SH-SY5Y (cell line): ENCODE measurements at regions not wholly inside any gene's neighbourhood (a gene's known extent, or its start where the extent isn't known, plus 50 kb on each side); places are given as distances from the start of the nearest gene placed in this dataset.

Experiments
- GATA2 ChIP-seq: IDR thresholded peaks from 2 replicates; pipeline ENCODE4 v1.6.1; 2011; ENCODE audit warnings: mild to moderate bottlenecking, low read depth, low read length
- GATA3 ChIP-seq: IDR thresholded peaks from 2 replicates; pipeline ENCODE4 v1.6.1; 2011; ENCODE audit warnings: low read depth, mild to moderate bottlenecking, low read length, moderate library complexity

DNA sequence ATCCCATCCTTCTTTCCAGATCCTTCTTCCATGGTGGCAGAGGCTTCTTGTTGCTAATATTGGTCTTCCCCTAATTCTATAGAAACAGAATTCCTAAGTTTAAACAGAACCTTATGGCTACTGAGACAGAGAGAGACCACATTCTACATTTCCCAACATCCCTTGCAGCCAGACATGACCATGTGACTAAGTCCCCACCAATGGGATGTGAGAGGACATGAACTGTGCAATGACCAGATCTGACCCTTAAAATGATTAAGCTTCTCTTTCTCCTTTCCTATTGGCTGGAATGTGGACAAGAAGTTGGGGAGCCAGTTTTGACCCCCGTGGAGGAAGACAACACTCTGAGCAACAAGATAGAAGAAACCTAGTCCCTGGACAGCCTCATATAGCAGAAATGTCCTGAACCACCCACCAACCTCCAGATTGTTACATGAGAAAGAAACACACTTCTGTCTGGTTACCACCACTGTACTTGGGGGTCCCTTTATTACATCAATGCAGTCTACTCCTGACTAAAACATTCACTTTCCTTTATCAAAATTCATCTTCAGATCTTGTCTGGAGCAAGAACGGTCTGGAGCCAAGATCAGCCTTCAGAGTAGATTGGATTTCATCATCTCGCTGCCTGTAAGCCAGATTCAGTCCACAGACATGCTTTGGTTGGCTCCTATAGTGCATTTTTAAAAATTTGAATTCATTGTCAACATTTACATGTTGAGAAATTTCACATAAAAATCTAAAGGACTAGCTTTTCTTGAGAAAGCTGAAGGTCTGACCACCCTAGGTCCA, 183.9 kb downstream of the SHQ1 start:
- TF ChIP-seq GATA3 (no peak), GATA2 (peak; percentile 26; the same call in 1 of the 2 replicates)
